ENCODE measurements at regions not wholly inside any gene's neighbourhood (a gene's known extent, or its start where the extent isn't known, plus 50 kb on each side); places are given as distances from the start of the nearest gene placed in this dataset.

GRCh38 chr15:94579286-94579685 is 347.9 kb downstream of the MCTP2 start:
- ATAC-seq (no peak), DNase-seq (ENCODE audit: low spot score) (no peak), FAIRE-seq (no peak)
- H3K4me1 ChIP-seq (ENCODE audit: insufficient read depth, low read length) = no peaks in the 10 kb centered on the region
- no peaks in the 10 kb centered on the region for H3K79me2 ChIP-seq (ENCODE audit: insufficient read depth, low read length)
- TF ChIP-seq PCBP2 (optimal IDR thresholded peaks at IDR 0.05; ENCODE audit: low read depth, low read length, poor library complexity, severe bottlenecking) (no peak), SNAPC2 (CRISPR knock-in tag; IDR thresholded peaks at IDR 0.05) (no peak), ZSCAN21 (CRISPR knock-in tag; IDR thresholded peaks at IDR 0.05; ENCODE audit: borderline replicate concordance) (no peak), ZFP82 (CRISPR knock-in tag; IDR thresholded peaks at IDR 0.05; ENCODE audit: borderline replicate concordance) (no peak), EP300 (IDR thresholded peaks at IDR 0.05; ENCODE audit: low read depth in 2 of 2, low read length in 2 of 2) (no peak), EP300 (CRISPR knock-in tag; IDR thresholded peaks at IDR 0.05; ENCODE audit: borderline replicate concordance) (no peak), CSRNP2 (CRISPR knock-in tag; conservative IDR thresholded peaks at IDR 0.05; ENCODE audit: low read depth) (no peak), PITX1 (CRISPR knock-in tag; IDR thresholded peaks at IDR 0.05) (no peak), ZNF614 (CRISPR knock-in tag; IDR thresholded peaks at IDR 0.05; ENCODE audit: borderline replicate concordance) (no peak)
- in situ Hi-C loops (cut with HindIII; ENCODE audit: extremely low pct_ligation_motif_present, low pct_unique_long_range_greater_than_20kb) = no loop called here
- BruUV-seq (replicated peaks) = no TSS peak
- no peak overlapping the region for H3K27ac ChIP-seq (ENCODE audit: extremely low read length, insufficient read depth, low read length)
- no peaks in the 10 kb centered on the region for H4K20me1 ChIP-seq (ENCODE audit: insufficient read depth, low read length)
- no peak overlapping the region for H3K9ac ChIP-seq (ENCODE audit: insufficient read depth, low read depth, low read length)
- no peaks in the 10 kb centered on the region for H3K36me3 ChIP-seq (replicated peaks in 1 of 2; ENCODE audit: control insufficient read depth in 1 of 2, insufficient read depth in 2 of 2, low read length in 2 of 2)
- no peak overlapping the region for H3K4me3 ChIP-seq (replicated peaks in 1 of 3; ENCODE audit: insufficient read depth in 1 of 3, low read depth in 2 of 3, low read length in 3 of 3)
- ChIA-PET POLR2A (no interaction called here), CTCF (ENCODE audit: low intra/inter-chr PET ratio, low total read pairs) (no interaction called here)
- WGBS (ENCODE audit: low lambda C conversion rate) = 23% methylated on average over 5 of the region's 5 CpGs
- H3K9me3 ChIP-seq (ENCODE audit: low read length) = no peaks in the 10 kb centered on the region
- H2AFZ ChIP-seq (ENCODE audit: low read length) = no peak overlapping the region
- no peak overlapping the region for H3K4me2 ChIP-seq (ENCODE audit: low read depth, low read length)
- no peaks in the 10 kb centered on the region for H3K27me3 ChIP-seq (ENCODE audit: control insufficient read depth in 1 of 2, insufficient read depth in 2 of 2, low read length in 2 of 2)
- intact Hi-C loops (cut with micrococcal nuclease; ENCODE audit: unreplicated experiment) = loop anchor here (5.0 kb wide), 1 partner anchor 417 kb away; no protein-coding TSS in a partner anchor
